Body of pancreas (tissue), 4 donors: ENCODE measurements at regions not wholly inside any gene's neighbourhood (a gene's known extent, or its start where the extent isn't known, plus 50 kb on each side); places are given as distances from the start of the nearest gene placed in this dataset.

Experiments used
- CTCF ChIP-seq, 7 experiments: fragments of 450-650 bp in 4 of 7; fragments of 200-600 bp in 3 of 7; sonication (generic) in 3 of 7; IDR thresholded peaks; one replicate each; pipeline ENCODE4 v1.5.1; 2016 to 2019; ENCODE audit warnings: antibody characterized with exemption in 7 of 7
- POLR2A ChIP-seq, 3 donors: fragments of 450-650 bp; IDR thresholded peaks; one replicate each; pipeline ENCODE4 v1.6.1; 2016; ENCODE audit warnings: antibody characterized with exemption in 3 of 3, mild to moderate bottlenecking in 2 of 3

DNA sequence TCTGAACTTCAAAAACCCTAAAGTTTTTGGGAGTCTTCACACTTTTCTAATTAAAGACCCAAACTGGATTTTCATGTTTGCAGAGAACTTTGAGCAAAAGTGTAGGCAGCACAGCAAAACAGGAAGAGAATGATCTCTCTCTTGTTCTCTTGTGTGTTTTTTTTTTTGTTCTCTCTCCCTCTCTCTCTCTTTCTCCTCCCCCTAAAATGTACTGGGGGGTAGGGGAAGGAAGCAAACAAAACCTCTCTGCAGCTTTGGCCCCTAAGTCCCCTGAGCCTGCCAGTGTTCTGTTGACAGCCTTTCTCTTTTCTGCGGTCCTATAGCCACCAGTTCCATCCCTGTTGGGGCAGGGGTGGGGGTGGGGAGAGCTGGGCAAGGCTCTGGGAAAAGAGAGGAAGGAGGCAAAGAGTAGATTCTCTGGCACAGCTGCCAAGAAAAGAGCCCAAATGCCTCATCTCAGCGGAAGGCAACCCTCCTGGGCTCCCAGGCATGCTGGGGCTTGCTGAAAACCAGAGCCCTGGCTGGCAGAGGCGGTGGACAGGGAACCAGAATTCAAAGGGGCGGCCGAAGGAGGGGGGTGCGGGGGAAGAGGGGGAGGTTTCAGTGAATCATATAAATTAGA is 295.3 kb downstream of the SOX9 start:
- TF ChIP-seq CTCF (IDR thresholded peaks at IDR 0.05) (no peak), POLR2A (IDR thresholded peaks at IDR 0.05) (no peak)
